PC-9 (cell line): ENCODE measurements at regions not wholly inside any gene's neighbourhood (a gene's known extent, or its start where the extent isn't known, plus 50 kb on each side); places are given as distances from the start of the nearest gene placed in this dataset.

Source experiments
- CTCF ChIP-seq: fragments of 200-600 bp; sonication (generic); conservative IDR thresholded peaks from 2 replicates; pipeline ENCODE4 v1.6.1; 2017; ENCODE audit warnings: mixed run types, antibody characterized with exemption, mild to moderate bottlenecking, moderate library complexity
- EZH2 ChIP-seq: fragments of 200-600 bp; sonication (generic); IDR thresholded peaks from 2 replicates; pipeline ENCODE4 v1.8.0; 2017; ENCODE audit warnings: antibody characterized with exemption, low read depth

GRCh38 chr15:66625531-66625930 lies 59.7 kb upstream of the LCTL start:
- TF ChIP-seq CTCF (no peak), EZH2 (no peak)
